ENCODE measurements at regions not wholly inside any gene's neighbourhood (a gene's known extent, or its start where the extent isn't known, plus 50 kb on each side); places are given as distances from the start of the nearest gene placed in this dataset.

DNA sequence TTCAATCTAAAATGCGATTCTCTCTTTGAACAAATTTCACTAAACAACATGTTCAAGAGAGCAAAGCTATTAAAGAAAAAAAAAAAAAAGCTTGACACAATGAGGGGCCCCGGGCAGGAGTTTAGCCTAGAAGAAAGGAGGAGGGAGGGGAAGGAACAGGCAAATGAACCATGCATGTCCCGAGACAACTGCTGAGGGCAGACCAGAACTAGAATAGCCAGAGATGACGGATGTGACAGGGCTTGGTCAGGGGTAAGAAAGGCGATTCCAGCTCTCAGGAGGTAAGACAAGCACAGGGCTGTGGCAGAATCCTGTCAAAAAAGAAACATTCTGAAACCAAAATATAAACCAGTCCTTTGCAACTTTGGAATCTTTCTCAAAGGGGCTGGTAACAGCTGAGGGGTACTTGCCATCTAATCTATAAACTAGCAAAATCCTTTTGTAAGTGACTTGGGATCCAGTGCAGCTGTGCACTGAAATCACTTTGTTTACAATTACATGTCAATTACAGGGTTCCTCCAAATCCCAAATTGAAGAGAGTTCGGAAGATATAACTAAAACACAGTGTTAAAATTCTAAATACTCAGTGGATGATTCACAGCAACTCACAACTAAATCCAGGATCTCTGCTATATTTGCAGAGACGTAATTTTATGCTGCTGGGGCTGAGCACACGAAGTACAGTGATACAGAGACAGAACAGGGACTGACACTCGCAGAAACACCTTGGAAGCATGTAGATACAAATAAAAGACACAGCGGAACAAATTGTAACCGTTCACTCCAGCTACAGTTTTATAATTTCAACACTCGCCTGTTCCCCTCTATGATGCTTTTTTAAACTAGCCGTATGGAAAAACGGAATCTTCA, 567.4 kb upstream of the ZFHX3 start:
- TF ChIP-seq, protein P1, sequence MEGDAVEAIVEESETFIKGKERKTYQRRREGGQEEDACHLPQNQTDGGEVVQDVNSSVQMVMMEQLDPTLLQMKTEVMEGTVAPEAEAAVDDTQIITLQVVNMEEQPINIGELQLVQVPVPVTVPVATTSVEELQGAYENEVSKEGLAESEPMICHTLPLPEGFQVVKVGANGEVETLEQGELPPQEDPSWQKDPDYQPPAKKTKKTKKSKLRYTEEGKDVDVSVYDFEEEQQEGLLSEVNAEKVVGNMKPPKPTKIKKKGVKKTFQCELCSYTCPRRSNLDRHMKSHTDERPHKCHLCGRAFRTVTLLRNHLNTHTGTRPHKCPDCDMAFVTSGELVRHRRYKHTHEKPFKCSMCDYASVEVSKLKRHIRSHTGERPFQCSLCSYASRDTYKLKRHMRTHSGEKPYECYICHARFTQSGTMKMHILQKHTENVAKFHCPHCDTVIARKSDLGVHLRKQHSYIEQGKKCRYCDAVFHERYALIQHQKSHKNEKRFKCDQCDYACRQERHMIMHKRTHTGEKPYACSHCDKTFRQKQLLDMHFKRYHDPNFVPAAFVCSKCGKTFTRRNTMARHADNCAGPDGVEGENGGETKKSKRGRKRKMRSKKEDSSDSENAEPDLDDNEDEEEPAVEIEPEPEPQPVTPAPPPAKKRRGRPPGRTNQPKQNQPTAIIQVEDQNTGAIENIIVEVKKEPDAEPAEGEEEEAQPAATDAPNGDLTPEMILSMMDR (IDR thresholded peaks at IDR 0.05 in 2 of 3, conservative IDR thresholded peaks at IDR 0.05 in 1 of 3; ENCODE audit: borderline replicate concordance in 1 of 3, insufficient read depth in 1 of 3, low read depth in 2 of 3, low read length in 2 of 3) = no peak
- no peak for TF ChIP-seq ELF1 (IDR thresholded peaks at IDR 0.05; ENCODE audit: borderline replicate concordance, low read depth)
- no peak for TF ChIP-seq POLR2A (IDR thresholded peaks at IDR 0.05; ENCODE audit: borderline replicate concordance, extremely low read depth, insufficient read depth, insufficient read length)
